ENCODE measurements at regions not wholly inside any gene's neighbourhood (a gene's known extent, or its start where the extent isn't known, plus 50 kb on each side); places are given as distances from the start of the nearest gene placed in this dataset.

DNA sequence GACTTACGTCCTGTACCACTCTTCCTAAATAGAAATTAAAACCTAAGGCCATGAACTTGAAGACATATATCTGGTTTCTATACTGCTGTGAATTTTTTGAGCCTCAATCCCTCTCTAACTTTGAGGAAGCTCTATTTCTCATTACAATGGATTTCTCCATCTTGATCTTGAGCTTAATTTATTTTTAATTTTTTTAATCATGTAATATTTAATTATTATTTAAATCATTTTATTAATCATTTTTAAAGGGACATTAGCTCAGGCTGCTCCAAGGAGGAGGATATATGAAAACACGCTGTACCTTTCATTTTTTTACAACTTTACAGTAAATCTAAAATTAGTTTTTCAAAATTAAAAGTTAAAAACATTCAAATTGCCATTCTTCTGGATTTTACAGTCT, 540.5 kb downstream of the SATB2 start:
- 89% methylated on average over 2 of the region's 2 CpGs for WGBS
- Histone ChIP-seq H3K4me1 (ENCODE audit: control insufficient read depth in 2 of 2, insufficient read depth in 2 of 2, low read length in 2 of 2) (no peaks in the 10 kb centered on the region), H3K9me3 (ENCODE audit: control insufficient read depth in 2 of 2, insufficient read depth in 1 of 2, low read length in 1 of 2) (no peaks in the 10 kb centered on the region), H3K27me3 (ENCODE audit: control insufficient read depth in 2 of 2, insufficient read depth in 1 of 2, low read length in 1 of 2) (no peaks in the 10 kb centered on the region), H3K27ac (ENCODE audit: low read depth in 1 of 2, low read length in 1 of 2) (no peak overlapping the region), H3K4me3 (ENCODE audit: low read length in 2 of 2) (no peak overlapping the region), H3K36me3 (ENCODE audit: control insufficient read depth in 2 of 2, insufficient read depth in 2 of 2, low read length in 1 of 2) (no peaks in the 10 kb centered on the region)
- no peak for DNase-seq (ENCODE audit: low read depth in 6 of 9, low spot score in 9 of 9)

DNA sequence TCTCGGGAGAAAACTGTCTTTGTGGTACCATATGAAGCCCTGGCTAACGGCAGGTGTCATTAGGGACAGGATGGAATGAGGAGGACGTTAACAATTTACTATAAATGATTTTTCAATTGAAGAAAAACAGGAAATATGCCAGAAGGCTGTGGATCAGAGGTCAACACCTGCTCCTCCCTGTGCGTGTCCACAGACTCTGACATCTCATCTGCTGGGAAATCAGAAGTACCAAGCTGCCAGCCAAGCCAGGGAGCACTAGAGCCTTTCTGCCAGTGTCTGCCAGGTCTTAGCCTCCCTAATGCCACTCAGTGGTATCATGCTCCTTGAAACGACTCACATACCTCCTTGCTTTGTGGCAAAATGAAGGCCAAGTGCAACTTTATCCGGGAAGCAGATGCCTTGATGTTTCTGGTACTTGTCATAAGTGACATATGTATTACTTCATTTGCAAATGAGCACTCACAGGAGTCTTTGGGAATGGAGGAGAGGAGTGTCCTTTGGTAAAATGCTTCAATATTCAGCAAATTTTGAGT, 541.1 kb downstream of the SATB2 start:
- H3K27me3 ChIP-seq (ENCODE audit: control insufficient read depth in 2 of 2, insufficient read depth in 1 of 2, low read length in 1 of 2), result no peaks in the 10 kb centered on the region
- H3K9me3 ChIP-seq (ENCODE audit: control insufficient read depth in 2 of 2, insufficient read depth in 1 of 2, low read length in 1 of 2), result no peaks in the 10 kb centered on the region
- no peaks in the 10 kb centered on the region for H3K4me1 ChIP-seq (ENCODE audit: control insufficient read depth in 2 of 2, insufficient read depth in 2 of 2, low read length in 2 of 2)
- H3K27ac ChIP-seq (ENCODE audit: low read depth in 1 of 2, low read length in 1 of 2), result no peak overlapping the region
- no peaks in the 10 kb centered on the region for H3K36me3 ChIP-seq (ENCODE audit: control insufficient read depth in 2 of 2, insufficient read depth in 2 of 2, low read length in 1 of 2)
- DNase-seq (ENCODE audit: low read depth in 6 of 9, low spot score in 9 of 9), result no peak
- H3K4me3 ChIP-seq (ENCODE audit: low read length in 2 of 2), result no peak overlapping the region
- WGBS, result 80% methylated on average over 6 of the region's 6 CpGs

DNA sequence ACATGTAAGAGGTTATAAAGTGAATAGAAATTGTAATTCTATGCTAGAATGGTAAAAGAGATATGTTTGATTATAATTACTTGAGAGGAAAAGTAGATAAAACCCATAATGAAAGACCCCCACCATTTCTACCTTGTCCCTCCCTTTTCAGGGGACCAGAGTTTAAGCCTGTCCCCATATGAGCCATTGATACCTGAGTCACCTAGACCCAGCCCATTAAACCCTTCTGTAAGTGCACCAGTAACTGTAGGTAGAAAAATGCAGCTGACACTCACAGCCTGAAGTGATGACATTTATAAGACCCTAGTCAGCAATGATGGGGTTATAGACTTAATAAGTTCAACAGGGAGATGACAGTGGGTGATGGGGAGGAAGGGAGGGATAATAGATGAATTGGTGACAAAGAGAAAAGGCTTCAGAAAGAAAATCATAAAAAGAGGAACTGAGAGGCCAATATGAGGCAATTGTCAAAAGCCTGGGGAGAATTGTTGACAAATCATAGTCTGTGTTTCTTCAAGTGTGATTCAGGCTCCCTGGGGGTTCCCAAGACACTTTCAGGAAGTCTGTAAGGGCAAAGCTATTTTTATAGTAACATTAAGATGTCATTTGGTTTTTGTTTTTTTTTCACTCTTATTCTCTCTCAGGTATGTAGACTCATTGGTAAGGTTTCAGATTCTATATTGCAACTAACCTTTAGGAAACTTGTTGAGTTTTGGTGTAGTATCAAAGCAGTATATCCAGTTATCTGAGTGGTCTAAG, 544.2 kb downstream of the SATB2 start:
- Histone ChIP-seq H3K9me3 (ENCODE audit: control insufficient read depth in 2 of 2, insufficient read depth in 1 of 2, low read length in 1 of 2) (no peaks in the 10 kb centered on the region), H3K4me3 (ENCODE audit: low read length in 2 of 2) (no peak overlapping the region), H3K4me1 (ENCODE audit: control insufficient read depth in 2 of 2, insufficient read depth in 2 of 2, low read length in 2 of 2) (no peaks in the 10 kb centered on the region), H3K36me3 (ENCODE audit: control insufficient read depth in 2 of 2, insufficient read depth in 2 of 2, low read length in 1 of 2) (no peaks in the 10 kb centered on the region), H3K27ac (ENCODE audit: low read depth in 1 of 2, low read length in 1 of 2) (no peak overlapping the region), H3K27me3 (ENCODE audit: control insufficient read depth in 2 of 2, insufficient read depth in 1 of 2, low read length in 1 of 2) (no peaks in the 10 kb centered on the region)
- DNase-seq (ENCODE audit: low read depth in 6 of 9, low spot score in 9 of 9), result no peak

DNA sequence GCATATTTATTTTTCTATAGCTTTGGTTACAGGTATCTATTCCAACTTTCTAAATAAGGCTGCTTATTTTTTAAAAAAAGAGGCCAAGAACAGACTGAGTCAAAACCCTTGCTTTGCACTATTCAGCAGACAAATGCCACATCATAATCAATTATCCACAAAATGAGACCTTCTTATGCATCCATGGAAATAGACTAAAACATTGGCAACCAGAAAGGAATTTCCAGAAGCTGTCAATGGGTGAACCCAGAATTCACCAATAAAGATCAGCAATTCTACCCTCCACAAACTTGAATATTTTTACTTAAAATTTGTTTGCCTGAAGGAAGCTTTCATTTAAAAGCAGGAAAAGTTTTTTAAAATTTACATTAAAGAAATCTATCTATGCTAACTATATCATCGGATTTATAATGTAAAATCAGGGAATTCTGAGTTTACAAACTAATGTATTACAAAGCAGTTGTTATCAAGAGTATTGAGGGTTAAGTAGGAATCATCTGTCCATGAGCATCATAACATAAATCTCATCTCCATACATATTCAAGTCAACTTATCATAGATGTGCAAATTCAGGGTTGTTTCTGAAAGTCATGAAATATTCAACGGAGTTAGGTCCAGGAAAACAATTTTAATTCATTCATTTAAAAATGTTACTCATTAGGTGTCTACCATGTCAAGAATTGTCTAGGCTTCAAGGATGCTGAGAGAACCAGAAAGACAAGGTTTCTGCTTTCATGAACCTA, 548.0 kb downstream of the SATB2 start:
- Histone ChIP-seq H3K4me1 (ENCODE audit: control insufficient read depth in 2 of 2, insufficient read depth in 2 of 2, low read length in 2 of 2) (no peaks in the 10 kb centered on the region), H3K27ac (ENCODE audit: low read depth in 1 of 2, low read length in 1 of 2) (no peak overlapping the region), H3K36me3 (ENCODE audit: control insufficient read depth in 2 of 2, insufficient read depth in 2 of 2, low read length in 1 of 2) (no peaks in the 10 kb centered on the region), H3K9me3 (ENCODE audit: control insufficient read depth in 2 of 2, insufficient read depth in 1 of 2, low read length in 1 of 2) (no peaks in the 10 kb centered on the region), H3K27me3 (ENCODE audit: control insufficient read depth in 2 of 2, insufficient read depth in 1 of 2, low read length in 1 of 2) (no peaks in the 10 kb centered on the region), H3K4me3 (ENCODE audit: low read length in 2 of 2) (no peak overlapping the region)
- WGBS, result 92% methylated on average over 2 of the region's 2 CpGs
- no peak for DNase-seq (ENCODE audit: low read depth in 6 of 9, low spot score in 9 of 9)

DNA sequence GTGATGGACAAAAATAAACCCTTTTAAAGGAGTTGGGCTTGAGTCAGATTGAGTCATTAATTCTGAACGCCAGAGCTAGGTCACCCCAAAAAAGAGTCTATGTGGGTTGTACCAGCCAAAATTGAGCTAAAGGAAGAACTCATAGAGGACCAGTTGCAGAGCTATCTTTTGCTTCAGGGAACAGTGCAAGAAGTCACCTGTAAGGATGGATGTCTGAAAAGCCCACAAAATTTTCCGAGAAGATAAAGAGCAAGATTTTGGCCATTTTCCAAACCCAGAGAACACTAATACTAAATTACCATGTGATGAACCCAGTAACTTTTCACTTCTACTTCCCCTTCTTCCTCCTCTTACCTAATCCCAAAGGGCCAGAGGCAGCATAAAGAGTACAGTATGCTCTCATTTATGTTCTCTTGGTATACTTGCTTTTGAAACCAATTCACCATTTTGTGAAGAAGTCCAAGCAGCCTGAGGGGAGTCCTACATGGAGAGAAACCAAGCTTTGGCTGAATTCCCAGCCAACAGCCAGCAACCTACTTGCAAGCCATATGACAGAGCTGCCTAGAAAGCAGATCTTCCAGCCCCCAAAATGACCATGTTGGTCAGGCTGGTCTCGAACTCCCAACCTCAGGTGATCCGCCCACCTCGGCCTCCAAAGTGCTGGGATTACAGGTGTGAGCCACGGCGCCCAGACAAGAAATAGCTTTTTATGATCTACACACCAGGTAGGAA, 551.7 kb downstream of the SATB2 start:
- Histone ChIP-seq H3K4me1 (ENCODE audit: control insufficient read depth in 2 of 2, insufficient read depth in 2 of 2, low read length in 2 of 2) (no peaks in the 10 kb centered on the region), H3K27me3 (ENCODE audit: control insufficient read depth in 2 of 2, insufficient read depth in 1 of 2, low read length in 1 of 2) (no peaks in the 10 kb centered on the region), H3K9me3 (ENCODE audit: control insufficient read depth in 2 of 2, insufficient read depth in 1 of 2, low read length in 1 of 2) (no peaks in the 10 kb centered on the region), H3K36me3 (ENCODE audit: control insufficient read depth in 2 of 2, insufficient read depth in 2 of 2, low read length in 1 of 2) (no peaks in the 10 kb centered on the region), H3K4me3 (ENCODE audit: low read length in 2 of 2) (no peak overlapping the region), H3K27ac (ENCODE audit: low read depth in 1 of 2, low read length in 1 of 2) (no peak overlapping the region)
- DNase-seq (ENCODE audit: low read depth in 6 of 9, low spot score in 9 of 9), result no peak
- 80% methylated on average over 7 of the region's 7 CpGs for WGBS

DNA sequence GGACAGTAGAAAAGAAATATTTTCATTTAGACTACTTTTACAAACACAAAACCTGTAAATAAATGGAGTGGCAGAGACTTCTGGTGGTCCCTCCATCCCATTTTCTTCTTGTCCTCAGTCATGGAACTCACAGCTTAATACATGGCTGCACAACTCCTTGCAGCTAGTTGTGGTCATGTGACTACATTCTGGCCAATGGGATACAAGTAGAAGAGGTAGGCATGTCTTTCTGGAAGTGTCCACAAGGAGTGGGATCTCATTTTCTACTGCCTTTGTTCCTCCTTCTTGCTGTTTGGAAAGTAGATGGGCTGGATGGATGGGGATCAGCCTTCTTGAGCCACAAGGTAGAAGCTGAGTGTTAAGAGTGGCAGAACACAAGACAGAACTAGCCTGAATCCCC, 555.8 kb downstream of the SATB2 start:
- Histone ChIP-seq H3K36me3 (ENCODE audit: control insufficient read depth in 2 of 2, insufficient read depth in 2 of 2, low read length in 1 of 2) (no peaks in the 10 kb centered on the region), H3K4me1 (ENCODE audit: control insufficient read depth in 2 of 2, insufficient read depth in 2 of 2, low read length in 2 of 2) (no peaks in the 10 kb centered on the region), H3K27ac (ENCODE audit: low read depth in 1 of 2, low read length in 1 of 2) (no peak overlapping the region), H3K4me3 (ENCODE audit: low read length in 2 of 2) (no peak overlapping the region), H3K27me3 (ENCODE audit: control insufficient read depth in 2 of 2, insufficient read depth in 1 of 2, low read length in 1 of 2) (no peaks in the 10 kb centered on the region), H3K9me3 (ENCODE audit: control insufficient read depth in 2 of 2, insufficient read depth in 1 of 2, low read length in 1 of 2) (no peaks in the 10 kb centered on the region)
- DNase-seq (ENCODE audit: low read depth in 6 of 9, low spot score in 9 of 9), result no peak

DNA sequence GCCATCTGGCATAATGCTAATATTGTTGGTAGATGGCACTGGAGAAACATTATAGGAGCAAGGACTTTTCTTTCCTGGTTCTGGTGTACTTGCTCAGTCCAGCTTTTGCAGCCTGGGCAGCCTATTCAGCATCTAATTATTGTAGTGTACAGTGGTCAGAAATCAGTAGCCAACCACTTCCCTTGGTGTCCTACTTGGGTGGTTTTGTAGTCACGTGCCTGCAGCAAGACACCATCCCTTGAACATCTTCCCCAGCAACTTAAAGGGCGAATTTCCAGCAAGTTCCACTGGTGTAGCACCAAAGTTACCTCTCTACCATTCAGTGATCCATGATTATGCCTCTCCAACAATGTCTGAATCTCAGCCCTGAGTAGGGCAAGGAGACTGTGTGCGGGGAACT, 557.6 kb downstream of the SATB2 start:
- DNase-seq (ENCODE audit: low read depth in 6 of 9, low spot score in 9 of 9), result no peak
- H3K27ac ChIP-seq (ENCODE audit: low read depth in 1 of 2, low read length in 1 of 2), result no peak overlapping the region
- no peaks in the 10 kb centered on the region for H3K4me1 ChIP-seq (ENCODE audit: control insufficient read depth in 2 of 2, insufficient read depth in 2 of 2, low read length in 2 of 2)
- H3K9me3 ChIP-seq (ENCODE audit: control insufficient read depth in 2 of 2, insufficient read depth in 1 of 2, low read length in 1 of 2), result no peaks in the 10 kb centered on the region
- H3K36me3 ChIP-seq (ENCODE audit: control insufficient read depth in 2 of 2, insufficient read depth in 2 of 2, low read length in 1 of 2), result no peaks in the 10 kb centered on the region
- no peaks in the 10 kb centered on the region for H3K27me3 ChIP-seq (ENCODE audit: control insufficient read depth in 2 of 2, insufficient read depth in 1 of 2, low read length in 1 of 2)
- no peak overlapping the region for H3K4me3 ChIP-seq (ENCODE audit: low read length in 2 of 2)
- WGBS, result 82% methylated on average over 3 of the region's 3 CpGs

DNA sequence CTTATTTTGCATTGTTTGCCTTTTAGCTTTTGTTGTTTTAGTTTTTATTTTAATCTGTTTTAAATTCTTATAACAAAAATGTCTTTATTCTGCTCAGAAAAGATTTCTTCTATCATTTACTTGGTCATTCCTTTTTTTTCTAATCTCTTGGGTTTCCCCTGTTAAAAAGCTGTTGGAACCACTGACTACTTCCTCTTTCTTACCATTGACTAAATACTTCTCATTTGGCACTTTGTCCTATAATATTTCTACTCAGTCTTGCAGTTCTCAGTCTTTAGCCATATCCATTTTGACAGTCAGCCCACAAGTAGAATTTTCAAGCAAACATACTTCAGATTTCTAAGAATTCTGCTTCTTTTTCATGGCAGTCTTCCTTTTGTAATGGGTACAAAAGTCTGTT, 567.2 kb downstream of the SATB2 start:
- Histone ChIP-seq H3K27me3 (ENCODE audit: control insufficient read depth in 2 of 2, insufficient read depth in 1 of 2, low read length in 1 of 2) (no peaks in the 10 kb centered on the region), H3K27ac (ENCODE audit: low read depth in 1 of 2, low read length in 1 of 2) (no peak overlapping the region), H3K4me3 (ENCODE audit: low read length in 2 of 2) (no peak overlapping the region), H3K36me3 (ENCODE audit: control insufficient read depth in 2 of 2, insufficient read depth in 2 of 2, low read length in 1 of 2) (no peaks in the 10 kb centered on the region), H3K4me1 (ENCODE audit: control insufficient read depth in 2 of 2, insufficient read depth in 2 of 2, low read length in 2 of 2) (no peaks in the 10 kb centered on the region), H3K9me3 (ENCODE audit: control insufficient read depth in 2 of 2, insufficient read depth in 1 of 2, low read length in 1 of 2) (peaks cover 0 to 4% of the 10 kb centered on the region in 2 donors)
- no peak for DNase-seq (ENCODE audit: low read depth in 6 of 9, low spot score in 9 of 9)

DNA sequence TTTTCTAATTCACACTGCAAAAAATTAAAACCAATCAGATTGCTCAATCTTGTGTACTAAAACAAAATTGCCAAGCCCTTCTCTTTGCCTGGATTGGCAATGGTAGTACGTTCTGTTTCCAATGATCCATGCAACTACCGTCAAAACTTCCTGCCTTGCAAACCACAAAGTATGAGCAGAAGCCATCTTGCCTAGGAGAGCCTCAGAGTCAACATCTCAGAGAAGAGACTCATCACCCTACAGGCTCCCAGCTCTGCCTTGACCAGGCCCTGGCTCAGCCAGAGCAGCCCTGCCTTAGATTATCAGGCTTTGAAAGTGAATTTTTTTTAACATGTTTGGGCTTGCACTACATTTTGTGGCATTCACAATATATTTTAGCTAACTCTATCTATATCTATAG, 574.1 kb downstream of the SATB2 start:
- WGBS, result 38% methylated on average over 2 of the region's 2 CpGs
- H3K4me3 ChIP-seq (ENCODE audit: low read length in 2 of 2), result no peak overlapping the region
- no peaks in the 10 kb centered on the region for H3K36me3 ChIP-seq (ENCODE audit: control insufficient read depth in 2 of 2, insufficient read depth in 2 of 2, low read length in 1 of 2)
- H3K27ac ChIP-seq (ENCODE audit: low read depth in 1 of 2, low read length in 1 of 2), result no peak overlapping the region
- no peaks in the 10 kb centered on the region for H3K4me1 ChIP-seq (ENCODE audit: control insufficient read depth in 2 of 2, insufficient read depth in 2 of 2, low read length in 2 of 2)
- H3K9me3 ChIP-seq (ENCODE audit: control insufficient read depth in 2 of 2, insufficient read depth in 1 of 2, low read length in 1 of 2), result no peaks in the 10 kb centered on the region
- DNase-seq (ENCODE audit: low read depth in 6 of 9, low spot score in 9 of 9), result no peak
- H3K27me3 ChIP-seq (ENCODE audit: control insufficient read depth in 2 of 2, insufficient read depth in 1 of 2, low read length in 1 of 2), result no peaks in the 10 kb centered on the region

All from thymus (tissue), 11 donors.